H1 (cell line): ENCODE measurements at regions not wholly inside any gene's neighbourhood (a gene's known extent, or its start where the extent isn't known, plus 50 kb on each side); places are given as distances from the start of the nearest gene placed in this dataset.
A peak's percentile ranks its signal among the peaks of the same experiment; 100 is the strongest.

Source experiments
- CTCF ChIA-PET: fragments of 300-600 bp; sonication (Branson Sonifier 250); formaldehyde crosslinking; loops from one replicate; lab custom pipeline; 2021; ENCODE audit not compliant: partially characterized antibody; lab: Charles Lee
- POLR2A ChIA-PET: fragments of 300-600 bp; sonication (Branson Sonifier 250); formaldehyde crosslinking; loops from one replicate; lab custom pipeline; 2021; ENCODE audit warnings: inconsistent platforms; ENCODE audit not compliant: partially characterized antibody; lab: Charles Lee
- DNase-seq, 2 experiments: peaks; one replicate each; pipeline versions ENCODE4 v3.0.0 to v3.0.0-alpha.2; 2010 to 2022; ENCODE audit warnings: low spot score in 2 of 2, low read depth in 1 of 2, mixed read lengths in 1 of 2
- FAIRE-seq: peaks from 2 replicates; lab custom pipeline; 2011; peaks lifted over from hg19 to GRCh38; lab: Jason Lieb, UNC
- H2AFZ ChIP-seq: 2 replicates; pipeline ENCODE4 v1.8.1; 2012; ENCODE audit warnings: low read length, inconsistent platforms
- H2AK5ac ChIP-seq: 2 replicates; pipeline ENCODE4 v1.6.1; 2013; ENCODE audit warnings: low read depth, low read length
- H2BK120ac ChIP-seq: replicated peaks from 2 replicates; pipeline ENCODE3; 2013; ENCODE audit warnings: low read depth, low read length, inconsistent platforms
- H2BK12ac ChIP-seq: 2 replicates; pipeline ENCODE4 v1.6.1; 2013; ENCODE audit warnings: low read depth, low read length
- H2BK15ac ChIP-seq: 2 replicates; pipeline ENCODE4 v1.6.1; 2013; ENCODE audit warnings: low read length
- H2BK20ac ChIP-seq: 2 replicates; pipeline ENCODE4 v1.6.1; 2013; ENCODE audit warnings: low read length
- H2BK5ac ChIP-seq: 2 replicates; pipeline ENCODE4 v1.6.1; 2013; ENCODE audit warnings: low read depth, low read length
- H3K14ac ChIP-seq: 2 replicates; pipeline ENCODE4 v1.6.1; 2013; ENCODE audit warnings: inconsistent platforms; ENCODE audit not compliant: insufficient read length
- H3K18ac ChIP-seq: 2 replicates; pipeline ENCODE4 v1.6.1; 2013; ENCODE audit warnings: low read length; ENCODE audit errors: extremely low read depth
- H3K23ac ChIP-seq: 2 replicates; pipeline ENCODE4 v1.6.1; 2013; ENCODE audit warnings: inconsistent platforms; ENCODE audit not compliant: insufficient read length
- H3K23me2 ChIP-seq: 2 replicates; pipeline ENCODE4 v1.6.1; 2013; ENCODE audit warnings: low read depth, low read length
- H3K27ac ChIP-seq: 2 replicates; pipeline ENCODE4 v1.6.1; 2011; ENCODE audit warnings: low read depth, low read length, inconsistent platforms
- H3K27me3 ChIP-seq, 4 experiments: replicated peaks in 1 of 4; 1 replicate in 1 of 4; 2 replicates in 3 of 4; pipeline versions ENCODE4 v1.6.1 to v1.8.1; 2011 to 2013; ENCODE audit warnings: low read length in 3 of 4, mild to moderate bottlenecking in 3 of 4, inconsistent platforms in 2 of 4, mixed read lengths in 2 of 4, moderate library complexity in 1 of 4; ENCODE audit not compliant: control insufficient read depth in 3 of 4, insufficient read depth in 3 of 4; ENCODE audit errors: extremely low read depth in 1 of 4
- H3K36me3 ChIP-seq, 4 experiments: 2 replicates each; pipeline versions ENCODE4 v1.6.1 to v1.8.1; 2011 to 2013; ENCODE audit warnings: mild to moderate bottlenecking in 4 of 4, low read length in 3 of 4, moderate library complexity in 2 of 4, control low read depth in 1 of 4, inconsistent platforms in 1 of 4; ENCODE audit not compliant: insufficient read depth in 4 of 4, control insufficient read depth in 2 of 4
- H3K4ac ChIP-seq: replicated peaks from 2 replicates; pipeline ENCODE3; 2013; ENCODE audit warnings: low read length, low read depth, mixed read lengths, inconsistent platforms; ENCODE audit not compliant: insufficient read length
- H3K4me1 ChIP-seq, 4 experiments: replicated peaks in 1 of 4; 1 replicate in 1 of 4; 2 replicates in 3 of 4; pipeline versions ENCODE4 v1.6.1 to v1.8.1; 2011 to 2013; ENCODE audit warnings: low read length in 3 of 4, inconsistent platforms in 2 of 4, mixed read lengths in 1 of 4; ENCODE audit not compliant: insufficient read depth in 4 of 4, control insufficient read depth in 3 of 4
- H3K4me2 ChIP-seq, 2 experiments: 2 replicates each; pipeline versions ENCODE4 v1.6.1 to v1.8.1; 2011 to 2013; ENCODE audit warnings: low read depth in 2 of 2, low read length in 2 of 2, control low read depth in 1 of 2, inconsistent platforms in 1 of 2, mild to moderate bottlenecking in 1 of 2; ENCODE audit not compliant: insufficient read depth in 1 of 2
- H3K4me3 ChIP-seq, 4 experiments: fragments of 200-600, 300-600 bp in 1 of 4; sonication (generic), shearing (Covaris generic), sonication (Bioruptor Twin) in 1 of 4; 2 replicates each; pipeline versions ENCODE4 v1.5.1 to v1.8.1; 2011 to 2016; ENCODE audit warnings: low read length in 4 of 4, low read depth in 3 of 4, control low read depth in 2 of 4, inconsistent platforms in 2 of 4, mild to moderate bottlenecking in 2 of 4, mixed read lengths in 1 of 4, moderate library complexity in 1 of 4; ENCODE audit not compliant: insufficient read depth in 2 of 4; ENCODE audit errors: extremely low read depth in 1 of 4
- H3K56ac ChIP-seq: replicated peaks from 2 replicates; pipeline ENCODE3; 2013; ENCODE audit warnings: low read depth, mild to moderate bottlenecking, mixed read lengths, low read length, inconsistent platforms; ENCODE audit not compliant: insufficient read length
- H3K79me1 ChIP-seq: 2 replicates; pipeline ENCODE4 v1.6.1; 2013; ENCODE audit warnings: low read depth, low read length, control low read depth
- H3K79me2 ChIP-seq, 2 experiments: 2 replicates each; pipeline versions ENCODE4 v1.6.1 to v1.8.1; 2012 to 2013; ENCODE audit warnings: low read length in 2 of 2, mild to moderate bottlenecking in 2 of 2, inconsistent platforms in 1 of 2; ENCODE audit not compliant: insufficient read depth in 2 of 2, control insufficient read depth in 1 of 2
- H3K9ac ChIP-seq, 4 experiments: replicated peaks in 1 of 4; 1 replicate in 1 of 4; 2 replicates in 3 of 4; pipeline versions ENCODE4 v1.6.1 to v1.8.1; 2011 to 2013; ENCODE audit warnings: low read depth in 3 of 4, low read length in 3 of 4, control low read depth in 2 of 4, mild to moderate bottlenecking in 2 of 4, moderate library complexity in 2 of 4, inconsistent platforms in 1 of 4; ENCODE audit errors: extremely low read depth in 1 of 4
- H3K9me3 ChIP-seq, 2 experiments: 2 replicates each; pipeline versions ENCODE4 v1.6.1 to v1.8.1; 2012 to 2013; ENCODE audit warnings: mild to moderate bottlenecking in 2 of 2, moderate library complexity in 2 of 2, control low read depth in 1 of 2, inconsistent platforms in 1 of 2, low read depth in 1 of 2, low read length in 1 of 2, mixed read lengths in 1 of 2; ENCODE audit not compliant: insufficient read depth in 2 of 2
- H4K20me1 ChIP-seq, 2 experiments: replicated peaks in 1 of 2; 2 replicates each; pipeline versions ENCODE3 to v1.8.1; 2011 to 2013; ENCODE audit warnings: inconsistent platforms in 2 of 2, low read length in 2 of 2, mild to moderate bottlenecking in 1 of 2; ENCODE audit not compliant: insufficient read depth in 2 of 2, control insufficient read depth in 1 of 2
- H4K5ac ChIP-seq: 2 replicates; pipeline ENCODE4 v1.6.1; 2013; ENCODE audit warnings: low read length, low read depth, mixed read lengths, inconsistent platforms; ENCODE audit not compliant: insufficient read length
- H4K8ac ChIP-seq: 2 replicates; pipeline ENCODE4 v1.8.0; 2013; ENCODE audit warnings: mild to moderate bottlenecking, moderate library complexity, low read length, inconsistent platforms; ENCODE audit not compliant: insufficient read depth; ENCODE audit errors: extremely low read depth
- H4K91ac ChIP-seq: replicated peaks from 2 replicates; pipeline ENCODE3; 2013; ENCODE audit warnings: low read length, mixed read lengths, inconsistent platforms; ENCODE audit not compliant: insufficient read length
- BRCA1 ChIP-seq: IDR thresholded peaks from 2 replicates; pipeline ENCODE4 v1.6.1; 2012; ENCODE audit warnings: low read depth, low read length, improper control_type of control experiment
- CHD1 ChIP-seq: IDR thresholded peaks from 2 replicates; pipeline ENCODE4 v1.6.1; 2012; ENCODE audit warnings: low read depth, low read length, improper control_type of control experiment
- GABPA ChIP-seq: IDR thresholded peaks from 2 replicates; pipeline ENCODE4 v1.6.1; 2011; ENCODE audit warnings: mild to moderate bottlenecking, low read length, moderate library complexity, borderline replicate concordance; ENCODE audit not compliant: insufficient read depth
- NRF1 ChIP-seq: IDR thresholded peaks from 2 replicates; pipeline ENCODE4 v1.6.1; 2011; ENCODE audit warnings: mild to moderate bottlenecking, low read depth, low read length, improper control_type of control experiment
- RBBP5 ChIP-seq: IDR thresholded peaks from 2 replicates; pipeline ENCODE4 v1.7.1; 2012; ENCODE audit warnings: low read depth, mild to moderate bottlenecking, inconsistent platforms, low read length, moderate library complexity, borderline replicate concordance
- SIRT6 ChIP-seq: IDR thresholded peaks from one replicate; pipeline ENCODE4 v1.7.1; 2012; ENCODE audit warnings: low read length, inconsistent platforms
- TAF7 ChIP-seq: optimal IDR thresholded peaks from 2 replicates; pipeline ENCODE3; 2011; ENCODE audit warnings: low read depth, mild to moderate bottlenecking, inconsistent platforms, low read length, moderate library complexity, borderline replicate concordance
- WGBS, 2 experiments: shearing (Covaris generic) in 1 of 2; methylation state at CpG; one replicate each; pipeline versions ENCODE4 v1.1.6 to v1.1.7; 2013 to 2015; ENCODE audit warnings: low lambda C conversion rate in 2 of 2, mixed read lengths in 2 of 2, inconsistent platforms in 1 of 2, low coverage in 1 of 2, missing lambda C conversion rate in 1 of 2; ENCODE audit not compliant: insufficient replicate concordance in 2 of 2, insufficient coverage in 1 of 2, insufficient read length in 1 of 2; ENCODE audit errors: extremely low coverage in 1 of 2, missing lambda C conversion rate in 1 of 2; 5-methylcytosine and 5-hydroxymethylcytosine counted together
- TF ChIP-seq, protein P1 (sequence below): IDR thresholded peaks from 2 replicates; pipeline ENCODE4 v1.6.1; 2011; ENCODE audit warnings: low read length, improper control_type of control experiment

DNA sequence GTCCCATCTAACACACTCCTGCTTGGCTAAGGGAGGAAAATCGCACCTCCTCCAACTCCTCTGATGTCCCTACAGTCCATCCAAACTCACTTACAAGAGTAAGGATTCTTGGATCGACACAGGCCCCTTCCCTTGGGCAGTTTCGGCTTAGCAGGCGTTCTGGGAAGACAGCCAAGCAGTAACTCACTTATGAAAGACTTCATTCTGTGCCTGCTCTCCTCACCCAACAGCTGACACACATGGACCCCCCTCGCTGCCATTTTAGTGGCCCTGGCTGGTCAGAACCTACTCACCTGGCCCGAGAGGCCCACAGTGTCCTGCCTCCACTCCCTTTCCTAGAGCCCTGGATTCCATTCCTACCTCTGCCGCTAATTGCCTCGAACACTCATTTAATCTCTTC, 52.3 kb upstream of the BCL2L14 start:
- H2BK20ac ChIP-seq, result peak overlapping the region; percentile 21; the same call in 1 of the 2 replicates
- no peak for DNase-seq
- no peak overlapping the region for H3K9ac ChIP-seq
- POLR2A ChIA-PET, result interaction anchor here (1.2 kb wide), 1 partner anchor 9 kb away, joined by 4 read pairs; no protein-coding TSS in a partner anchor
- no peak overlapping the region for H3K18ac ChIP-seq
- H3K14ac ChIP-seq, result no peak overlapping the region
- H4K91ac ChIP-seq, result no peak overlapping the region
- H2BK120ac ChIP-seq, result no peak overlapping the region
- no peaks in the 10 kb centered on the region for H4K20me1 ChIP-seq
- H3K4ac ChIP-seq, result no peak overlapping the region
- 0 out of 2 replicates have a peak overlapping the region, but pooled peaks have one; percentile 52 for H2AFZ ChIP-seq
- TF ChIP-seq SIRT6 (no peak), BRCA1 (no peak), TAF7 (no peak), CHD1 (no peak), NRF1 (no peak), RBBP5 (no peak), GABPA (no peak)
- TF ChIP-seq, protein P1, sequence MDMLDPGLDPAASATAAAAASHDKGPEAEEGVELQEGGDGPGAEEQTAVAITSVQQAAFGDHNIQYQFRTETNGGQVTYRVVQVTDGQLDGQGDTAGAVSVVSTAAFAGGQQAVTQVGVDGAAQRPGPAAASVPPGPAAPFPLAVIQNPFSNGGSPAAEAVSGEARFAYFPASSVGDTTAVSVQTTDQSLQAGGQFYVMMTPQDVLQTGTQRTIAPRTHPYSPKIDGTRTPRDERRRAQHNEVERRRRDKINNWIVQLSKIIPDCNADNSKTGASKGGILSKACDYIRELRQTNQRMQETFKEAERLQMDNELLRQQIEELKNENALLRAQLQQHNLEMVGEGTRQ, result no peak
- TF ChIP-seq, all 59 proteins: peak for 0
- H3K56ac ChIP-seq, result no peak overlapping the region
- no peak for FAIRE-seq
- H2BK12ac ChIP-seq, result peak overlapping the region; percentile 77; the same call in 1 of the 2 replicates
- no peaks in the 10 kb centered on the region for H3K36me3 ChIP-seq
- no peak overlapping the region for H4K8ac ChIP-seq
- no peaks in the 10 kb centered on the region; a peak in 1 of 7 replicates for H3K27me3 ChIP-seq
- no peaks in the 10 kb centered on the region for H3K9me3 ChIP-seq
- CTCF ChIA-PET, result interaction anchor here (0.7 to 2.1 kb wide), 11 partner anchors 10 to 531 kb away, joined by 3 to 9 read pairs (median 5); no protein-coding TSS in a partner anchor
- no peak overlapping the region for H3K23ac ChIP-seq
- 93% methylated on average over 8 of the region's 8 CpGs; no CpG with 5 or more reads in 1 of the 2 experiments for WGBS, 2 experiments
- no peak overlapping the region for H3K4me2 ChIP-seq
- H3K23me2 ChIP-seq, result no peaks in the 10 kb centered on the region
- H3K4me3 ChIP-seq, result no peak overlapping the region
- H3K4me1 ChIP-seq, result no peaks in the 10 kb centered on the region
- peak overlapping the region; percentile 82 for H2BK15ac ChIP-seq
- H3K27ac ChIP-seq, result no peak overlapping the region
- no peaks in the 10 kb centered on the region for H3K79me2 ChIP-seq
- no peak overlapping the region; the same call in 1 of the 2 replicates for H2BK5ac ChIP-seq
- no peak overlapping the region for H4K5ac ChIP-seq
- H2AK5ac ChIP-seq, result peak overlapping the region; percentile 69; the same call in 1 of the 2 replicates
- H3K79me1 ChIP-seq, result no peaks in the 10 kb centered on the region
